ENCODE measurements at regions not wholly inside any gene's neighbourhood (a gene's known extent, or its start where the extent isn't known, plus 50 kb on each side); places are given as distances from the start of the nearest gene placed in this dataset.
"Not testable (repeated sequence)": the region's sequence is repeated elsewhere in the genome, so short reads cannot be mapped to it uniquely, and the experiment has no call there.

- DNase-seq (ENCODE audit: low read depth): no peak
- no peak overlapping the region for H3K4me3 ChIP-seq (ENCODE audit: low read depth, low read length)
- no peak for TF ChIP-seq CTCF (IDR thresholded peaks at IDR 0.05; ENCODE audit: insufficient read depth, low read depth, low read length)
Observed at GRCh38 chr5:58294598-58295305, 165.1 kb downstream of the PLK2 start.

- H3K4me3 ChIP-seq (ENCODE audit: low read depth, low read length); DNase-seq (ENCODE audit: low read depth): not testable (repeated sequence)
Observed at GRCh38 chr5:58288275-58288674, 171.6 kb downstream of the PLK2 start.

GRCh38 chr5:58286741-58287140 lies 173.1 kb downstream of the PLK2 start:
- TF ChIP-seq CTCF (IDR thresholded peaks at IDR 0.05; ENCODE audit: insufficient read depth, low read depth, low read length): no peak
- no peak overlapping the region for H3K4me3 ChIP-seq (ENCODE audit: low read depth, low read length)
- no peak for DNase-seq (ENCODE audit: low read depth)

GRCh38 chr5:58285900-58286299 lies 174.0 kb downstream of the PLK2 start:
- no peak for DNase-seq (ENCODE audit: low read depth)
- no peak for TF ChIP-seq CTCF (IDR thresholded peaks at IDR 0.05; ENCODE audit: insufficient read depth, low read depth, low read length)
- H3K4me3 ChIP-seq (ENCODE audit: low read depth, low read length): no peak overlapping the region

GRCh38 chr5:58284886-58285285 lies 175.0 kb downstream of the PLK2 start:
- no peak for TF ChIP-seq CTCF (IDR thresholded peaks at IDR 0.05; ENCODE audit: insufficient read depth, low read depth, low read length)
- no peak for DNase-seq (ENCODE audit: low read depth)
- no peak overlapping the region for H3K4me3 ChIP-seq (ENCODE audit: low read depth, low read length)

- TF ChIP-seq CTCF (IDR thresholded peaks at IDR 0.05; ENCODE audit: insufficient read depth, low read depth, low read length): no peak
- H3K4me3 ChIP-seq (ENCODE audit: low read depth, low read length): no peak overlapping the region
- DNase-seq (ENCODE audit: low read depth): no peak
Observed at GRCh38 chr5:58281189-58281588, 178.7 kb downstream of the PLK2 start.

- TF ChIP-seq CTCF (IDR thresholded peaks at IDR 0.05; ENCODE audit: insufficient read depth, low read depth, low read length): no peak
- DNase-seq (ENCODE audit: low read depth): no peak
- no peak overlapping the region for H3K4me3 ChIP-seq (ENCODE audit: low read depth, low read length)
Observed at GRCh38 chr5:58279259-58279658, 180.6 kb downstream of the PLK2 start.
